Karpas-422 (cell line): ENCODE measurements at regions not wholly inside any gene's neighbourhood (a gene's known extent, or its start where the extent isn't known, plus 50 kb on each side); places are given as distances from the start of the nearest gene placed in this dataset.
"Not testable (repeated sequence)": the region's sequence is repeated elsewhere in the genome, so short reads cannot be mapped to it uniquely, and the experiment has no call there.

Experiments
- DNase-seq: peaks from one replicate; pipeline ENCODE4 v3.0.0-alpha.2; 2015
- H2AFZ ChIP-seq: fragments of 200-600 bp; sonication (generic); 2 replicates; pipeline ENCODE4 v1.6.1; 2014; ENCODE audit warnings: antibody characterized with exemption, low read length, mixed read lengths
- H3K27ac ChIP-seq: fragments of 200-600 bp; sonication (generic); 2 replicates; pipeline ENCODE4 v1.5.1; 2014; ENCODE audit warnings: mild to moderate bottlenecking, low read length, moderate library complexity
- H3K27me3 ChIP-seq: fragments of 200-600 bp; sonication (generic); 2 replicates; pipeline ENCODE4 v1.6.1; 2014; ENCODE audit warnings: low read length, mixed read lengths
- H3K36me3 ChIP-seq: fragments of 200-600 bp; sonication (generic); 2 replicates; pipeline ENCODE4 v1.6.1; 2014; ENCODE audit warnings: low read length, mixed read lengths; ENCODE audit not compliant: insufficient read depth
- H3K4me1 ChIP-seq: fragments of 200-600 bp; sonication (generic); 2 replicates; pipeline ENCODE4 v1.6.1; 2014; ENCODE audit warnings: mild to moderate bottlenecking, low read length, mixed read lengths
- H3K4me2 ChIP-seq: fragments of 200-600 bp; sonication (generic); 2 replicates; pipeline ENCODE4 v1.6.1; 2014; ENCODE audit warnings: low read length, low read depth, mild to moderate bottlenecking; ENCODE audit not compliant: poor library complexity, severe bottlenecking
- H3K4me3 ChIP-seq: fragments of 200-600 bp; sonication (generic); 2 replicates; pipeline ENCODE4 v1.5.1; 2014; ENCODE audit warnings: mild to moderate bottlenecking, antibody characterized with exemption, low read length, mixed read lengths
- H3K79me2 ChIP-seq: fragments of 200-600 bp; sonication (generic); 2 replicates; pipeline ENCODE4 v1.6.1; 2014; ENCODE audit warnings: mild to moderate bottlenecking, low read length, mixed read lengths
- H3K9ac ChIP-seq: fragments of 200-600 bp; sonication (generic); 2 replicates; pipeline ENCODE4 v1.6.0; 2014; ENCODE audit warnings: low read length
- H3K9me2 ChIP-seq: fragments of 200-600 bp; sonication (generic), shearing (Covaris generic); replicated peaks from 2 replicates; pipeline ENCODE4 v1.6.0; 2014; ENCODE audit warnings: mild to moderate bottlenecking, low read length, moderate library complexity; ENCODE audit not compliant: insufficient read depth
- H3K9me3 ChIP-seq: fragments of 300-700, 200-600 bp; sonication (generic); 2 replicates; pipeline ENCODE4 v1.6.1; 2014; ENCODE audit warnings: low read length, mixed read lengths
- H4K20me1 ChIP-seq: fragments of 200-600 bp; sonication (generic); 2 replicates; pipeline ENCODE4 v1.6.1; 2014; ENCODE audit warnings: mild to moderate bottlenecking, antibody characterized with exemption, low read length, low read depth; ENCODE audit not compliant: insufficient read depth

DNA sequence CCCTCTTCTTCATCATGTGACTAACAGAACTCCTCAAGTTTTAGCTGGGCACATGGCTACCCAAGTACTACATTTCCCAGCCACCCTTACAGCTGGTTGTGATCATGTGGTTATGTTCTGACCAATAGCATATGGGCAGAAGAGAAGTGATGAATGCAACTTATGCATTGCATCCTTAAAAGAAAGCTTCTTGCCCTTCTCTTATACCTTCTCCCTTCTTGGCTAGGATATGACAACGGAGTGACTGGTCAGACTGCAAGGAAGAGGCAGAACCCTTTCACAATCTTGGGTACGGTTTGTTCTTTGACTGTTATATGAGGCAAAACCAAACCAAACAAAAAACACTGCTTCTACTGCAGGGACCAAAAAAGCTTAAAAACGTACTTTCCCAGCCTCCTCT lies 66.5 kb upstream of the MAX start:
- Histone ChIP-seq H3K9me2 (no peaks in the 10 kb centered on the region), H3K27ac (no peak overlapping the region), H3K4me2 (no peak overlapping the region), H3K4me1 (peaks cover 50% of the 10 kb centered on the region), H3K9me3 (no peaks in the 10 kb centered on the region), H3K9ac (no peak overlapping the region), H3K27me3 (no peaks in the 10 kb centered on the region), H4K20me1 (no peaks in the 10 kb centered on the region), H3K36me3 (no peaks in the 10 kb centered on the region), H2AFZ (peak overlapping the region; percentile 1; the same call in 1 of the 2 replicates), H3K79me2 (no peaks in the 10 kb centered on the region), H3K4me3 (no peak overlapping the region)
- DNase-seq = peak; percentile 73

DNA sequence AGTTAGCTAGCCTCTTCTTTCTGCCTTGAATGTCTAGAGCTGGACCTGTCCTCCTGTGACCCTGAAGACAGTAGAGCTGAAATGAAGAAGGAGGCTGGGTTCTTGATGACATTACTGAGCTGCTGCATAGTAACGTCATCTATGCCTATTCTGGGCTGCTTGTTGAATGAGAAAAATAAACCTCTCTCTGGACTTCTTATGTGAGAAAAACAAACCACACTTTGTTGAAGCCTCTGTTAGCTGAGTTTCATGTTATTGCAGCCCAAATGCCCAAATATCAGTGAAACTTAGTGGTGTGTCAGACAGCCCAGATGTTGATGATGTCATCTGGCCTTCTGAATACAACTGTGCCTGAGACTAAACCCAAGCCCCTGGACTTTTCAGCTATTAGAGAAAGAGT lies 67.0 kb upstream of the MAX start:
- H3K36me3 ChIP-seq = no peaks in the 10 kb centered on the region
- H3K9ac ChIP-seq = no peak overlapping the region
- no peaks in the 10 kb centered on the region for H3K9me3 ChIP-seq
- no peak overlapping the region for H3K27ac ChIP-seq
- no peak overlapping the region for H3K4me3 ChIP-seq
- peaks cover 52% of the 10 kb centered on the region for H3K4me1 ChIP-seq
- no peaks in the 10 kb centered on the region for H3K27me3 ChIP-seq
- no peaks in the 10 kb centered on the region for H3K79me2 ChIP-seq
- H3K9me2 ChIP-seq = no peaks in the 10 kb centered on the region
- no peak overlapping the region for H3K4me2 ChIP-seq
- H2AFZ ChIP-seq = peak overlapping the region; percentile 1; the same call in 1 of the 2 replicates
- DNase-seq = no peak
- H4K20me1 ChIP-seq = no peaks in the 10 kb centered on the region

GRCh38 chr14:65170318-65170717 lies 68.0 kb upstream of the MAX start:
- Histone ChIP-seq H3K4me2 (no peak overlapping the region), H3K9ac (no peak overlapping the region), H2AFZ (peak overlapping the region; percentile 51; the same call in 1 of the 2 replicates), H3K4me3 (no peak overlapping the region), H3K9me2 (no peaks in the 10 kb centered on the region), H3K79me2 (no peaks in the 10 kb centered on the region), H3K27me3 (no peaks in the 10 kb centered on the region), H3K4me1 (peaks cover 53% of the 10 kb centered on the region), H3K36me3 (no peaks in the 10 kb centered on the region), H4K20me1 (no peaks in the 10 kb centered on the region), H3K27ac (no peak overlapping the region), H3K9me3 (no peaks in the 10 kb centered on the region)
- no peak for DNase-seq

- peak overlapping the region; percentile 11 for H3K4me2 ChIP-seq
- H4K20me1 ChIP-seq = no peaks in the 10 kb centered on the region
- no peaks in the 10 kb centered on the region for H3K27me3 ChIP-seq
- no peak overlapping the region for H3K9ac ChIP-seq
- no peaks in the 10 kb centered on the region for H3K79me2 ChIP-seq
- peaks cover 50% of the 10 kb centered on the region for H3K4me1 ChIP-seq
- no peak overlapping the region for H3K4me3 ChIP-seq
- no peaks in the 10 kb centered on the region for H3K9me2 ChIP-seq
- peak overlapping the region; percentile 51 for H2AFZ ChIP-seq
- no peak overlapping the region for H3K27ac ChIP-seq
- peak; percentile 64 for DNase-seq
- no peaks in the 10 kb centered on the region for H3K36me3 ChIP-seq
- H3K9me3 ChIP-seq = no peaks in the 10 kb centered on the region
These were observed 68.6 kb upstream of the MAX start for GRCh38 chr14:65170768-65171507.

- H3K9me3 ChIP-seq = no peaks in the 10 kb centered on the region
- H3K27ac ChIP-seq = no peak overlapping the region
- no peak overlapping the region for H3K4me2 ChIP-seq
- no peak overlapping the region for H3K9ac ChIP-seq
- H3K4me1 ChIP-seq = peaks cover 25% of the 10 kb centered on the region
- H2AFZ ChIP-seq = no peak overlapping the region
- no peaks in the 10 kb centered on the region for H3K9me2 ChIP-seq
- no peaks in the 10 kb centered on the region for H3K36me3 ChIP-seq
- no peaks in the 10 kb centered on the region for H4K20me1 ChIP-seq
- H3K79me2 ChIP-seq = no peaks in the 10 kb centered on the region
- H3K27me3 ChIP-seq = no peaks in the 10 kb centered on the region
- no peak for DNase-seq
- no peak overlapping the region for H3K4me3 ChIP-seq
These were observed 71.8 kb upstream of the MAX start for GRCh38 chr14:65173973-65174693.

DNA sequence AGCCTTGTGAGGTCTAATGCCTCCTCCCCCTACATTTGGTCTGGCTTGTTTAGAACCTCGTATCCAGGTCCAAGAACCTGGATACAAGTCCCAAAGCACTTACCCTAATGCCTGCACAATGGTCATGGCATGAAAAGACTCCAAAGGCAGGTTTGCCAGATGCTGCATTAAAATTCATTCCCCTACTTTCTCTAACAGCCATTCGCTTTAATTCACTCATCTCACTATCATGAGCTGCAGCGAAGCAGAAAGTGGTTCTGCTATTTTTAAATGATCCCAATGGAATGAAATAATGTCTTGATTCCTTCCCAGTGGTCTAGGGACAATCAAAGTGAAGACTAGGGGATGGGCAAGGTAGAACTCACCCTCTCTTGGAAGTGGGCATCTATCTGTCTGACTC lies 72.5 kb upstream of the MAX start:
- no peak for DNase-seq
- Histone ChIP-seq H3K4me2 (no peak overlapping the region), H3K9me3 (no peaks in the 10 kb centered on the region)

GRCh38 chr14:65177551-65177950 lies 75.2 kb upstream of the MAX start:
- no peak overlapping the region for H3K4me2 ChIP-seq
- H4K20me1 ChIP-seq = no peaks in the 10 kb centered on the region
- no peak overlapping the region for H3K4me3 ChIP-seq
- no peaks in the 10 kb centered on the region; the same call in 1 of the 2 replicates for H3K36me3 ChIP-seq
- H3K79me2 ChIP-seq = no peaks in the 10 kb centered on the region
- no peak overlapping the region for H2AFZ ChIP-seq
- DNase-seq = no peak
- peaks cover 11% of the 10 kb centered on the region for H3K9me3 ChIP-seq
- H3K27ac ChIP-seq = no peak overlapping the region
- no peaks in the 10 kb centered on the region for H3K27me3 ChIP-seq
- peaks cover 23% of the 10 kb centered on the region for H3K4me1 ChIP-seq
- no peak overlapping the region for H3K9ac ChIP-seq
- no peaks in the 10 kb centered on the region for H3K9me2 ChIP-seq

More for the DNA sequence above, 72.5 kb upstream of the MAX start:
- Histone ChIP-seq H4K20me1 (no peaks in the 10 kb centered on the region), H3K27me3 (no peaks in the 10 kb centered on the region), H3K9me2 (no peaks in the 10 kb centered on the region), H3K4me1 (peaks cover 24% of the 10 kb centered on the region), H3K79me2 (no peaks in the 10 kb centered on the region), H3K36me3 (no peaks in the 10 kb centered on the region), H3K27ac (no peak overlapping the region), H3K4me3 (no peak overlapping the region), H2AFZ (no peak overlapping the region), H3K9ac (no peak overlapping the region)

DNA sequence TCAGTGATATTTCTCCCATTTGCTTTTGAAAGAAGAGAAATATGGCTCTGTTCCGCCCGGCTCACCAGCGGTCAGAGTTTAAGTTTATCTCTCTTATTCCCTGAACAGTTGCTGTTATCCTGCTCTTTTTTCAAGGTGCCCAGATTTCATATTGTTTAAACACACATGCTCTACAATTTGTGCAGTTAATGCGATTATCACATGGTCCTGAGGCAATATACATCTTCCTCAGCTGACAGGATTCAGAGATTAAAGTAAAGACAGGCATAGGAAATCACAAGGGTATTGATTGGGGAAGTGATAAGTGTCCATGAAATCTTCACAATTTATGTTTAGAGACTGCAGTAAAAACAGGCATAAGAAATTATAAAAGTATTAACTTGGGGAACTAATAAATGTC lies 76.9 kb upstream of the MAX start:
- not testable (repeated sequence) for H3K9ac ChIP-seq, H3K9me2 ChIP-seq, H3K36me3 ChIP-seq, H3K27ac ChIP-seq, DNase-seq, H3K79me2 ChIP-seq, H2AFZ ChIP-seq, H4K20me1 ChIP-seq, H3K4me2 ChIP-seq, H3K27me3 ChIP-seq, H3K4me3 ChIP-seq
- peaks cover 20% of the 10 kb centered on the region for H3K4me1 ChIP-seq
- peaks cover 11% of the 10 kb centered on the region for H3K9me3 ChIP-seq
